Stimulated activated CD8-positive, alpha-beta memory T cell treated with anti-CD3 and anti-CD28 coated beads, Interleukin-4, amount 100 ng/mL, for 24 hours (primary cell): ENCODE measurements at regions not wholly inside any gene's neighbourhood (a gene's known extent, or its start where the extent isn't known, plus 50 kb on each side); places are given as distances from the start of the nearest gene placed in this dataset.

Experiments
- DNase-seq: peaks from one replicate; pipeline ENCODE4 v3.0.0-alpha.2; 2020; ENCODE audit warnings: low read depth

GRCh38 chr6:113574147-113574546 is 283.0 kb upstream of the MARCKS start:
- DNase-seq, result no peak

GRCh38 chr6:113576310-113576709 is 280.8 kb upstream of the MARCKS start:
- DNase-seq, result no peak

- DNase-seq, result no peak
Observed at GRCh38 chr6:113578691-113579090, 278.5 kb upstream of the MARCKS start.

- no peak for DNase-seq
Observed at GRCh38 chr6:113584767-113585166, 272.4 kb upstream of the MARCKS start.

- no peak for DNase-seq
Observed at GRCh38 chr6:113585246-113585645, 271.9 kb upstream of the MARCKS start.

GRCh38 chr6:113586413-113587077 is 270.6 kb upstream of the MARCKS start:
- no peak for DNase-seq

GRCh38 chr6:113587078-113587699 is 270.0 kb upstream of the MARCKS start:
- no peak for DNase-seq

- no peak for DNase-seq
Observed at GRCh38 chr6:113588646-113589045, 268.5 kb upstream of the MARCKS start.

- no peak for DNase-seq
Observed at GRCh38 chr6:113591896-113592827, 265.0 kb upstream of the MARCKS start.

GRCh38 chr6:113594726-113595125 is 262.4 kb upstream of the MARCKS start:
- no peak for DNase-seq

GRCh38 chr6:113595911-113596376 is 261.2 kb upstream of the MARCKS start:
- DNase-seq, result no peak

GRCh38 chr6:113596387-113597230 is 260.5 kb upstream of the MARCKS start:
- no peak for DNase-seq

GRCh38 chr6:113597231-113597583 is 259.9 kb upstream of the MARCKS start:
- no peak for DNase-seq

- DNase-seq, result no peak
Observed at GRCh38 chr6:113598786-113599185, 258.4 kb upstream of the MARCKS start.

GRCh38 chr6:113599444-113599843 is 257.7 kb upstream of the MARCKS start:
- no peak for DNase-seq

- no peak for DNase-seq
Observed at GRCh38 chr6:113600551-113601339, 256.4 kb upstream of the MARCKS start.

GRCh38 chr6:113607821-113608545 is 249.2 kb upstream of the MARCKS start:
- no peak for DNase-seq

GRCh38 chr6:113610377-113610988 is 246.7 kb upstream of the MARCKS start:
- DNase-seq, result no peak

GRCh38 chr6:113616701-113617274 is 240.4 kb upstream of the MARCKS start:
- no peak for DNase-seq

GRCh38 chr6:113619077-113619476 is 238.1 kb upstream of the MARCKS start:
- DNase-seq, result no peak
